CD4-positive, alpha-beta T cell (primary cell): ENCODE measurements at regions not wholly inside any gene's neighbourhood (a gene's known extent, or its start where the extent isn't known, plus 50 kb on each side); places are given as distances from the start of the nearest gene placed in this dataset.

Experiments used
- ATAC-seq: fragments of 200-7000 bp; cut with Tn5 transposase; one replicate; pipeline ENCODE4 v1.10.0; 2022; ENCODE audit warnings: mild to moderate bottlenecking; ENCODE audit not compliant: poor library complexity
- CTCF ChIA-PET: fragments of 350-600 bp; sonication (Branson Sonifier 250); formaldehyde crosslinking; loops from one replicate; lab custom pipeline; 2021; ENCODE audit warnings: antibody characterized with exemption, inconsistent platforms; lab: Charles Lee
- POLR2A ChIA-PET: fragments of 350-600 bp; sonication (Branson Sonifier 250); formaldehyde crosslinking; loops from one replicate; lab custom pipeline; 2021; ENCODE audit warnings: antibody characterized with exemption, inconsistent platforms; lab: Charles Lee
- DNase-seq, 14 experiments: peaks; one replicate each; pipeline ENCODE4 v3.0.0-alpha.2; 2013 to 2020; ENCODE audit warnings: mixed read lengths in 2 of 14
- H3K27ac ChIP-seq, 2 donors: one replicate each; pipeline versions ENCODE4 v1.5.1 to v1.7.0; 2013; ENCODE audit warnings: low read length in 2 of 2, low read depth in 1 of 2, mild to moderate bottlenecking in 1 of 2
- H3K27me3 ChIP-seq, 2 experiments: 1 replicate in 1 of 2; 2 replicates in 1 of 2; pipeline versions ENCODE4 v1.6.1 to v1.7.0; 2013; ENCODE audit warnings: low read length in 2 of 2, control low read depth in 1 of 2, mild to moderate bottlenecking in 1 of 2, moderate library complexity in 1 of 2; ENCODE audit not compliant: insufficient read depth in 2 of 2, control insufficient read depth in 1 of 2
- H3K36me3 ChIP-seq: one replicate; pipeline ENCODE4 v1.6.1; 2013; ENCODE audit warnings: low read length, control low read depth; ENCODE audit not compliant: insufficient read depth
- H3K4me1 ChIP-seq: one replicate; pipeline ENCODE4 v1.6.1; 2013; ENCODE audit warnings: low read length, control low read depth; ENCODE audit not compliant: insufficient read depth
- H3K4me3 ChIP-seq: one replicate; pipeline ENCODE4 v1.5.1; 2013; ENCODE audit warnings: mild to moderate bottlenecking, low read length, moderate library complexity
- H3K9me3 ChIP-seq, 2 experiments: 1 replicate in 1 of 2; 2 replicates in 1 of 2; pipeline versions ENCODE4 v1.6.1 to v1.7.0; 2013; ENCODE audit warnings: low read length in 2 of 2, mild to moderate bottlenecking in 2 of 2, control low read depth in 1 of 2, moderate library complexity in 1 of 2; ENCODE audit not compliant: control insufficient read depth in 1 of 2, insufficient read depth in 1 of 2
- H3K27ac Mint-ChIP-seq: one replicate; pipeline ENCODE4 v1.8.0; 2020; ENCODE audit warnings: mixed read lengths
- H3K27me3 Mint-ChIP-seq: one replicate; pipeline ENCODE4 v1.8.0; 2021; ENCODE audit warnings: mixed read lengths
- H3K36me3 Mint-ChIP-seq: one replicate; pipeline ENCODE4 v1.8.0; 2021; ENCODE audit warnings: low read depth, mixed read lengths
- H3K4me1 Mint-ChIP-seq: one replicate; pipeline ENCODE4 v1.8.0; 2021; ENCODE audit warnings: low read depth, mixed read lengths
- H3K4me3 Mint-ChIP-seq: one replicate; pipeline ENCODE4 v1.8.0; 2020; ENCODE audit warnings: mild to moderate bottlenecking, mixed read lengths
- H3K9me3 Mint-ChIP-seq: one replicate; pipeline ENCODE4 v1.8.0; 2020; ENCODE audit warnings: mixed read lengths
- CTCF ChIP-seq: fragments of 200-600 bp; IDR thresholded peaks from one replicate; pipeline ENCODE4 v1.8.0; 2022; ENCODE audit warnings: antibody characterized with exemption, mild to moderate bottlenecking
- intact Hi-C, 2 experiments: fragments of 100-400 bp; cut with DNase I in 1 of 2; cut with micrococcal nuclease in 1 of 2; formaldehyde crosslinking; loops; one replicate each; pipeline versions ENCODE4 v1.15.1 to v1.9.0; 2023 to 2025; cut with DNase I, micrococcal nuclease

GRCh38 chr6:134495890-134496248 lies 178.0 kb upstream of the SGK1 start:
- no peaks in the 10 kb centered on the region for H3K27me3 Mint-ChIP-seq
- intact Hi-C loops = no loop called here
- H3K4me1 ChIP-seq = no peaks in the 10 kb centered on the region
- no peaks in the 10 kb centered on the region for H3K9me3 Mint-ChIP-seq
- H3K27ac Mint-ChIP-seq = no peak overlapping the region
- no peaks in the 10 kb centered on the region for H3K27me3 ChIP-seq
- no peak overlapping the region for H3K4me3 Mint-ChIP-seq
- no peak overlapping the region for H3K27ac ChIP-seq
- no peaks in the 10 kb centered on the region for H3K4me1 Mint-ChIP-seq
- no peak for TF ChIP-seq CTCF
- ATAC-seq (no peak), DNase-seq (no peak)
- CTCF ChIA-PET = no interaction called here
- POLR2A ChIA-PET = no interaction called here
- no peak overlapping the region for H3K4me3 ChIP-seq
- no peaks in the 10 kb centered on the region for H3K9me3 ChIP-seq
- H3K36me3 ChIP-seq = no peaks in the 10 kb centered on the region
- no peaks in the 10 kb centered on the region for H3K36me3 Mint-ChIP-seq

- no peaks in the 10 kb centered on the region for H3K27me3 ChIP-seq
- H3K9me3 ChIP-seq = no peaks in the 10 kb centered on the region
- no peak overlapping the region for H3K27ac ChIP-seq
- ChIA-PET CTCF (no interaction called here), POLR2A (no interaction called here)
- H3K9me3 Mint-ChIP-seq = no peaks in the 10 kb centered on the region
- H3K4me3 ChIP-seq = no peak overlapping the region
- no peaks in the 10 kb centered on the region for H3K4me1 ChIP-seq
- DNase-seq (no peak), ATAC-seq (no peak)
- no peaks in the 10 kb centered on the region for H3K27me3 Mint-ChIP-seq
- intact Hi-C loops = no loop called here
- no peak for TF ChIP-seq CTCF
- H3K4me3 Mint-ChIP-seq = no peak overlapping the region
- no peaks in the 10 kb centered on the region for H3K36me3 Mint-ChIP-seq
- no peaks in the 10 kb centered on the region for H3K4me1 Mint-ChIP-seq
- H3K36me3 ChIP-seq = no peaks in the 10 kb centered on the region
- no peak overlapping the region for H3K27ac Mint-ChIP-seq
Measured at GRCh38 chr6:134495203-134495889, 177.4 kb upstream of the SGK1 start.

GRCh38 chr6:134493789-134494188 lies 175.9 kb upstream of the SGK1 start:
- H3K27me3 Mint-ChIP-seq = no peaks in the 10 kb centered on the region
- H3K36me3 Mint-ChIP-seq = no peaks in the 10 kb centered on the region
- no peaks in the 10 kb centered on the region for H3K9me3 ChIP-seq
- ChIA-PET CTCF (no interaction called here), POLR2A (no interaction called here)
- no peaks in the 10 kb centered on the region for H3K9me3 Mint-ChIP-seq
- no peak for ATAC-seq
- no peak for TF ChIP-seq CTCF
- no peak for DNase-seq
- no peak overlapping the region for H3K4me3 Mint-ChIP-seq
- no peaks in the 10 kb centered on the region for H3K4me1 ChIP-seq
- no peaks in the 10 kb centered on the region for H3K4me1 Mint-ChIP-seq
- H3K4me3 ChIP-seq = no peak overlapping the region
- intact Hi-C loops = no loop called here
- no peak overlapping the region for H3K27ac ChIP-seq
- H3K36me3 ChIP-seq = no peaks in the 10 kb centered on the region
- no peak overlapping the region for H3K27ac Mint-ChIP-seq
- no peaks in the 10 kb centered on the region for H3K27me3 ChIP-seq
